ENCODE measurements at regions not wholly inside any gene's neighbourhood (a gene's known extent, or its start where the extent isn't known, plus 50 kb on each side); places are given as distances from the start of the nearest gene placed in this dataset.

DNA sequence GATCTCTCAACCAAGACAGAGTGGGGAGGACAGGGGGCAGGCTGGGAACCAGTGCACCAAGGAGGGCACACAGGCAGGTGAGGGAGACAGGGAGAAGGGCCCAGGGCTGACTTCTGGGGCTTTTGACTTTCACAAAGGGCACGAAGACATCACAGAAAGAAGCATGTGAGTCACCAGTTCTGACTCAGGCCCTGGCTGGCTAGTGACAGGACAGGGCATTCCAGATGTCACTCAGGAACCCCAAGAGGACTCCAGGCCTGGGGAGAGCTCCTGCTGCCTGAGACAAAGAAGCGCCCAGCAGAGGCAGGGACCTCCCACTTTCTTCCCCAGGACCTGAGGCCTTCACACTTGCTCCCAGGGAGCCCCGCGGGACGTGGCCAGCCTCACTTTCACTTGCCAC is 497.2 kb downstream of the BUD13 start:
- TF ChIP-seq, protein P1, sequence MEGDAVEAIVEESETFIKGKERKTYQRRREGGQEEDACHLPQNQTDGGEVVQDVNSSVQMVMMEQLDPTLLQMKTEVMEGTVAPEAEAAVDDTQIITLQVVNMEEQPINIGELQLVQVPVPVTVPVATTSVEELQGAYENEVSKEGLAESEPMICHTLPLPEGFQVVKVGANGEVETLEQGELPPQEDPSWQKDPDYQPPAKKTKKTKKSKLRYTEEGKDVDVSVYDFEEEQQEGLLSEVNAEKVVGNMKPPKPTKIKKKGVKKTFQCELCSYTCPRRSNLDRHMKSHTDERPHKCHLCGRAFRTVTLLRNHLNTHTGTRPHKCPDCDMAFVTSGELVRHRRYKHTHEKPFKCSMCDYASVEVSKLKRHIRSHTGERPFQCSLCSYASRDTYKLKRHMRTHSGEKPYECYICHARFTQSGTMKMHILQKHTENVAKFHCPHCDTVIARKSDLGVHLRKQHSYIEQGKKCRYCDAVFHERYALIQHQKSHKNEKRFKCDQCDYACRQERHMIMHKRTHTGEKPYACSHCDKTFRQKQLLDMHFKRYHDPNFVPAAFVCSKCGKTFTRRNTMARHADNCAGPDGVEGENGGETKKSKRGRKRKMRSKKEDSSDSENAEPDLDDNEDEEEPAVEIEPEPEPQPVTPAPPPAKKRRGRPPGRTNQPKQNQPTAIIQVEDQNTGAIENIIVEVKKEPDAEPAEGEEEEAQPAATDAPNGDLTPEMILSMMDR (IDR thresholded peaks at IDR 0.05; ENCODE audit: low read depth, low read length, poor library complexity, severe bottlenecking) = no peak
- no peak for TF ChIP-seq EZH2phosphoT487 (IDR thresholded peaks at IDR 0.05; ENCODE audit: borderline replicate concordance, low read length)

All from DOHH2 (cell line).